WI38 (cell line): ENCODE measurements at regions not wholly inside any gene's neighbourhood (a gene's known extent, or its start where the extent isn't known, plus 50 kb on each side); places are given as distances from the start of the nearest gene placed in this dataset.

ENCODE experiments used
- H3K4me3 ChIP-seq: 2 replicates; pipeline ENCODE4 v1.5.1; 2011; ENCODE audit warnings: low read depth, mild to moderate bottlenecking, control low read depth, low read length
- TF ChIP-seq, protein P1 (sequence below): IDR thresholded peaks from 2 replicates; pipeline ENCODE4 v1.5.1; 2012; ENCODE audit warnings: low read depth, mild to moderate bottlenecking, control low read depth, low read length

- H3K4me3 ChIP-seq: no peak overlapping the region
- TF ChIP-seq, protein P1, sequence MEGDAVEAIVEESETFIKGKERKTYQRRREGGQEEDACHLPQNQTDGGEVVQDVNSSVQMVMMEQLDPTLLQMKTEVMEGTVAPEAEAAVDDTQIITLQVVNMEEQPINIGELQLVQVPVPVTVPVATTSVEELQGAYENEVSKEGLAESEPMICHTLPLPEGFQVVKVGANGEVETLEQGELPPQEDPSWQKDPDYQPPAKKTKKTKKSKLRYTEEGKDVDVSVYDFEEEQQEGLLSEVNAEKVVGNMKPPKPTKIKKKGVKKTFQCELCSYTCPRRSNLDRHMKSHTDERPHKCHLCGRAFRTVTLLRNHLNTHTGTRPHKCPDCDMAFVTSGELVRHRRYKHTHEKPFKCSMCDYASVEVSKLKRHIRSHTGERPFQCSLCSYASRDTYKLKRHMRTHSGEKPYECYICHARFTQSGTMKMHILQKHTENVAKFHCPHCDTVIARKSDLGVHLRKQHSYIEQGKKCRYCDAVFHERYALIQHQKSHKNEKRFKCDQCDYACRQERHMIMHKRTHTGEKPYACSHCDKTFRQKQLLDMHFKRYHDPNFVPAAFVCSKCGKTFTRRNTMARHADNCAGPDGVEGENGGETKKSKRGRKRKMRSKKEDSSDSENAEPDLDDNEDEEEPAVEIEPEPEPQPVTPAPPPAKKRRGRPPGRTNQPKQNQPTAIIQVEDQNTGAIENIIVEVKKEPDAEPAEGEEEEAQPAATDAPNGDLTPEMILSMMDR: no peak
These were observed 1322.2 kb downstream of the PCDH9 start for GRCh38 chr13:65907666-65908525.

- H3K4me3 ChIP-seq: no peak overlapping the region
- TF ChIP-seq, protein P1: no peak
These were observed 1328.4 kb downstream of the PCDH9 start for GRCh38 chr13:65901723-65902122.

DNA sequence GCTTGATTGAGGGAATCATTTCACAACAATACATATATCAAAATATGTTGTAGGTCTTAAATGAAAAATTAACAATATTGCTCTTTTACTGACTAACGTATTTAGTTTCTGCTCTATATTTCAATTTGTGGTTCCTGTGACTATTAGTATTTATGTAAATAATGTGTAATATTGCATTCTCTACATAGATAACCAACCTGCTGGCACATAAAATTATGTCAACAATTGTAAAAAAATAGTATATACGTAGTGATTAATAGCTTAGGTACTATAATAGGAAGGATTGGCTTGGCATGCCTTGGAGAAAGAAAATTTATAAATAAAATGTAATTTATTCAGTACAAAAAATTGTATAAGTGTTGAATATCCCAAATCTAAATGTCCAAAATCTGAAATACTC, 1336.1 kb downstream of the PCDH9 start:
- no peak overlapping the region for H3K4me3 ChIP-seq
- TF ChIP-seq, protein P1: no peak

DNA sequence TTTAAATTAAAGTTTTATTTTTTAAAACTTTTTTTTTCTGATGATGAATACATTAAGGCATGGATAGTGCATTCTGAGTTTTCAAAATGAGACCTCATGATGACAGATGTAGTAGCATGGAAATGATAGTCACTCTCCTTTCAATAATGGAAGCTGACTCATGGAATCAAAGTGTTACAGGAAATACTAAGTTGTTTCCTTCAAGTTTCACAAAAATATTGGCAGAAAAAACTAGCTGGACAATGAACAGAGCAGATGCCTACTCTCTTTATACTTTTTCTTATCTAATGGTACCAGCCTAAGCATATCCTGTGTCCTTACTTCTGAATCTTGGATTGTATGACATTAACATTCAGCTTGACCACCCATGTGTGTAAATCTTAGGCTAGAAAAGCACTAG, 1337.3 kb downstream of the PCDH9 start:
- no peak overlapping the region for H3K4me3 ChIP-seq
- TF ChIP-seq, protein P1: no peak

- no peak overlapping the region for H3K4me3 ChIP-seq
- TF ChIP-seq, protein P1: no peak
These were observed 1340.8 kb downstream of the PCDH9 start for GRCh38 chr13:65889368-65889767.

DNA sequence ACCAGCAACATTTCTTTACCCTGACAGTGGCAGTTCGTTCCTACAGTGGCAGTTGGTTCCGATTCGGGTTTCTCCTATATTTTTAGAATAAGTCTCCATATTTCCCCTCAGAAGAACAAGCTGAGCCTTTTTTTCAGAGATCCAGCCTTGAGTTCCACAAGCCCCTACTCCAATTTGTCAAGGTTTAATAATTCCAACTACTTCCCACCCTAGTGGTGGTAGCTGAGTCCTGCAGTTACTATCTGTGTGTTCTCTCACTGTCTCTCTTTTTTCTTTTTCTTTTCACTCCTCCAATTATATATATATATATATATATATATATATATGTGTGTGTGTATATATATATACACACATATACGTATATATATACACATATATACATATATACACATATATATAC, 1347.3 kb downstream of the PCDH9 start:
- TF ChIP-seq, protein P1: no peak
- no peak overlapping the region for H3K4me3 ChIP-seq

GRCh38 chr13:65881561-65882155, 1348.5 kb downstream of the PCDH9 start:
- TF ChIP-seq, protein P1: no peak

More at GRCh38 chr13:65881561-65882155, 1348.5 kb downstream of the PCDH9 start:
- no peak overlapping the region for H3K4me3 ChIP-seq
